GM12865 (cell line): ENCODE measurements at regions not wholly inside any gene's neighbourhood (a gene's known extent, or its start where the extent isn't known, plus 50 kb on each side); places are given as distances from the start of the nearest gene placed in this dataset.

ENCODE experiments used
- DNase-seq: peaks from one replicate; pipeline ENCODE4 v3.0.0; 2010; ENCODE audit warnings: low read depth
- H3K4me3 ChIP-seq: 2 replicates; pipeline ENCODE4 v1.5.1; 2011; ENCODE audit warnings: mild to moderate bottlenecking, low read depth, low read length, control low read depth
- CTCF ChIP-seq: IDR thresholded peaks from 2 replicates; pipeline ENCODE4 v1.5.1; 2011; ENCODE audit warnings: low read length, control low read depth, low read depth, inconsistent platforms; ENCODE audit not compliant: insufficient read depth; ENCODE audit errors: missing control alignments

- no peak for TF ChIP-seq CTCF
Measured at GRCh38 chr13:106072014-106072413, 463.4 kb downstream of the EFNB2 start.

GRCh38 chr13:106063591-106064313, 471.7 kb downstream of the EFNB2 start:
- TF ChIP-seq CTCF = no peak
- DNase-seq = no peak
- no peak overlapping the region for H3K4me3 ChIP-seq

More at GRCh38 chr13:106072014-106072413, 463.4 kb downstream of the EFNB2 start:
- H3K4me3 ChIP-seq = no peak overlapping the region
- no peak for DNase-seq

DNA sequence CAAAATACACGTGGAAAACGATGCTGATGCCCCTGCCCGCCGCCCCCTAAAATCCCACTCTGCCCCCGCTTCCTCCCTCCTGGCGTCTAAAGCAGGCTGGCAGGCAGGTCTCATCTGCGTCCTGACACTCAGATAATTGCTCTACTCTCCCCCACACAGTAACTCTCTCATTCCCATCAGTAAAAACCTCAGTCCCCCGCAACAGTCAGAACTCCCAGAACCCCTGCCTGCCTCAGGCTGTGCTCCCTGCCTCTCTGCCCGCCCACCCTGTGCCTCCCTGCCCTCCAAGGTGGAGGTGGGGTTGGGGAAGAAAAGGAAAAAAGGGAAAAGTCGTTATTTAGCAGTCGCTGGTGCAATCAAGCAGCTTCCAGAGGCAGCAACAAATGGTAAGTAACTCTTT, 473.7 kb downstream of the EFNB2 start:
- no peak overlapping the region for H3K4me3 ChIP-seq
- TF ChIP-seq CTCF = no peak
- no peak for DNase-seq

DNA sequence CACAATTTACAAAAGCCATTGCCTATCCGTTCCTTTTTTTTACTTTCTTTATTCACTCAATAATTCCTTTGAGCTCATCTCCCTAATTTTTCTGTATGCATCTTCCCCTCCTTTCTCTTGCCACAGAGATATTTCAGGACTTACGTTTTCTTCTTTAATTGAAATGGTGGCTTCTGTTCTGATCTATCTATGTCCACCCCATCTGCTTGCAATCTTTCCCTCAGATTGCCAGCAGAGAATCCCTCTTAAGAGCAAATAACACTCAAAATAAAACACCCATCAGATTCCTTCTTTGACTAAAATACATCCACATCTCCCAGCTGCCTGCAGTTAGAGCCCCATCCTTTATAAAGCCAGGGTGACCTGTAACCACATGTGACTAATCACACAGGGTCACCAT, 478.6 kb downstream of the EFNB2 start:
- no peak overlapping the region for H3K4me3 ChIP-seq
- no peak for DNase-seq
- TF ChIP-seq CTCF = no peak

DNA sequence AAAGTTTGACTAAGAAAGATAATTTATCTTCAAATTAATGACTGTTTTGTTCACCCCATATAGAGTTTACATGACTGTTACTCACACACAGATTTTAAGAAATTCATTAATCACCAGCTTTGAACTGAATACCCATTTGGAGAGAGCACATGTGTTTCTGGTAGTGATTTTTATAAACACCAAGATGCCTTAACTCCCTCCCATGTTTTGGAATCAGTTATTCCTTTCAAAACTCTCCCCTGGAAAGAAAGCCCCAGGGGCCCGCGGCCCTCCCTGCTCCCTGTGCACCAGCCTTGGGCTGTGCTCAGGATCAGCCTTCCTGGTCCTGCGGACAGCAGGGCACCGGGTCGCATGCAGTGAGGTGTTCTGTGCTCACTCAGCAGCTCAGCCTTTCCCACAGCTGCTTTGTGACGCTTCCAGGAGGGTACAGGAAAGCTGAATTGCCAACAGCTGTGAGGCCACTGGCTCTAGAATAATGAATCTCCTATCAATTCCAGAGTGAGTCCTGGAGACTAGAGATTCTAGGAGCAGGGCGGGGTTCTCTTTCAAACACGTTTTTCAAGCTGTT, 483.2 kb downstream of the EFNB2 start:
- no peak overlapping the region for H3K4me3 ChIP-seq
- no peak for DNase-seq
- TF ChIP-seq CTCF = no peak

DNA sequence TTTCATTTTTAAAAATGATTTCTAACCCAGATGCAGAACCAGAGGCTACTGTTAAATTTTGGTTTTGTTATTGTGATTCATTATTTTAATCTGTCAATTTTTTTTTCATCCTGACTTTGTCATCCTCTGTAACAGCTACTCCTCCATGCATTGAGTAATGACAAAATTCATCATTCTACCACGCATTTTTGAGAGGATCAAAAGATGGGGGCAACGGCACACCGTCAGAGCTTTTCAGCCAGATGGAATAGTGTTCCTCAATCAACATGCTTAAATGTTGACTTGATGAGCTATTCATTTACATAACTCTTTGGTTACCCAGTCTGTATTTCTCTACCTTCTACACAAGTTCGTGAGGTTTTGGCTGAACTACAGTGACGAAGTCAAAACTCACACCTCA, 486.3 kb downstream of the EFNB2 start:
- TF ChIP-seq CTCF = no peak
- no peak for DNase-seq
- no peak overlapping the region for H3K4me3 ChIP-seq

GRCh38 chr13:106048386-106048785, 487.1 kb downstream of the EFNB2 start:
- TF ChIP-seq CTCF = no peak
- H3K4me3 ChIP-seq = no peak overlapping the region
- no peak for DNase-seq
